ENCODE measurements at regions not wholly inside any gene's neighbourhood (a gene's known extent, or its start where the extent isn't known, plus 50 kb on each side); places are given as distances from the start of the nearest gene placed in this dataset.

DNA sequence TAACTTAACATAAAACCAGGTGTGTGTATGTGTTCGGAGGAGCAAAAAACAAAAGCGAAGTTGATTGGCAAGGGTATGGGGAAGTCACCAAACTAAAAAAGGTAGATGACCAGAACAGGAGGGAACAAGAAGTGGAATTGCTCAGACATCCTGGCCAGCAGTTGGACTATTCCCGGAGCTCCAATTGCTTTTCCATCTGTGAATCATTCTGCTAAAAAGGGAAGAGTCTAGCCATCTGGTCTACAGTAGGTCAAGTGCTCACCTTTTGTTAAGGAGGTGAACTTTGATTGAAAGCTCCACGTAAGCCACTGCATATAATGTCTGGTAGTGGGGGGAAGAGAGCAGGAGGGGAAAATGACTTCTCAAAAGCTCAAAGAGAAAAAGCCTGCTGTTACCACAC is 50.0 kb upstream of the BET1 start:
- no peak for DNase-seq (ENCODE audit: low read depth in 4 of 4, low spot score in 3 of 4)

DNA sequence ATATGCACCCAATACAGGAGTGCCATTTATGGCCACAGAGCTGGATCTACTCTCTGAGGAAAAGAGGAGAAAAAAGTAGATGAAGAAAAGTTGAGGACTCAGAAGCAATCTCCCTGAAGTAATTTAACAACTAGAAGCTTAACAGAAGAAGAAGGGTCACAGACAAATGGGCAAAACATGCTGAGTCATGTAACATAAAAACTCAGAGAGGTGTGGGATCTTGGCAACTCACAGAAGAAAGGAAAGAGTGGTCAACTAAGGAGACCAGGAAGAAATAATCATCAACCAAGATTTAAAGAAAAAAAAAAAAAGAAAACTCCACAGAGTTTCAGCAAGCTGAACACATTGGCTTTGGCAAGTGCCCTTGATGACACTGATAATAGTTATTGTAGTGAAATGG is 51.8 kb upstream of the BET1 start:
- no peak for DNase-seq (ENCODE audit: low read depth in 4 of 4, low spot score in 3 of 4)

DNA sequence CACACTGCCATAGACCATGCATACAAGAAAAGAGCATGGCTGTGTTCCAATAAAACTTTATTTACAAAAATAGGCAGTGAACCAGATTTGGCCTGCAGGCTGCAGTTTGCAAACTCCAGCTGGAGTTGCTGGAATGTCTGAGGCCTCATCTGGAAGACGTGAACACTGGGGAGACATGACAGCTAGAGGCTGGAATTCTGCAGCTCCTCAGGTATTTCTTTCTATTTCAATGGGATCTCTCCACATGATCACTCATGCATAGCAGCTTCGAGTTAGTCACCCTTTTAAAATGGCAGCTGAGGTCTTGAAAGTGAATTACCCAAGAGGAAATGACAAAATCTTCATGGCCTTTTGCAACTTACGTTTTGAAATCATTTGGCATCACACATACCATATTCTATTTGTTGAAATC is 52.6 kb upstream of the BET1 start:
- no peak for DNase-seq (ENCODE audit: low read depth in 4 of 4, low spot score in 3 of 4)

DNA sequence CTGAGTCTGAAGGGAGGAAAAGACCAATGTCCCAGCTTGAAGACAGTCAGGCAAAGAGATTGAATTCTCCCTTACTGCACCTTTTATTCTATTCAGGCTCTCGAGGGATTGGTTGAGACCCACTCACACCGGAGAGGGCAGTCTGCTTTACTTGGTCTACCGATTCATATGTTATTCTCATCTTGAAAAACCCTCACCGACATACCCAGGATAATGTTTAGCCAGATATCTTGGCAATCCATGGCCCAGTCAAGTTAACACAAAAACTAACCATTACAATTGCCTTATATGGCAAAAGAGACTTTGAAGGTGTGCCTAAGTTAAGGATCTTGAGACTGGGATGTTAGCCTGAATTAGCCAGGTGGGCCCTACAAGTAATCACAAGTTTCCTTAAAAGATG is 53.8 kb upstream of the BET1 start:
- DNase-seq (ENCODE audit: low read depth in 4 of 4, low spot score in 3 of 4) = no peak

GRCh38 chr7:94059746-94060145 is 55.6 kb upstream of the BET1 start:
- no peak for DNase-seq (ENCODE audit: low read depth in 4 of 4, low spot score in 3 of 4)

GRCh38 chr7:94060752-94061151 is 56.6 kb upstream of the BET1 start:
- peak; percentile 25 to 82 (median 46) for DNase-seq (ENCODE audit: low read depth in 4 of 4, low spot score in 3 of 4)

DNA sequence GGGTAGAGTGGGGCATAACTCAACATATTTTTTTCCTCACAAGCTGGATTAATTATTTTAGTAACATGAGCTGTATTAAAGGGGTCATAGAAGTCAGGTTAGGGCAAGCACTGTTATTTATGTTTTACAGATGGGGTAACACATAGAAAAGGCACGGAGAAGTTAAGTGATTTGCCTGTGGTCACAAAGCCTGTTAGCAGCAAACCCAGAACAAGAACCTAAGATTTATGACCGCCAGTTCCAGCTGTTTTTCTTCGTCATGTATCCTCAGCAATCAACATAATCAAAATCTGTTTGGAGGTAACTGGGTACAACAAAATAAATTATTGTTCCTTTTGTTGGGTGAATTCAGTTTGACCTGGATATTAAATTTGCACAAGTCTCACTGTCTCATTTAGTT is 57.2 kb upstream of the BET1 start:
- DNase-seq (ENCODE audit: low read depth in 4 of 4, low spot score in 3 of 4) = no peak

- no peak for DNase-seq (ENCODE audit: low read depth in 4 of 4, low spot score in 3 of 4)
These were observed 58.2 kb upstream of the BET1 start for GRCh38 chr7:94062372-94062771.

DNA sequence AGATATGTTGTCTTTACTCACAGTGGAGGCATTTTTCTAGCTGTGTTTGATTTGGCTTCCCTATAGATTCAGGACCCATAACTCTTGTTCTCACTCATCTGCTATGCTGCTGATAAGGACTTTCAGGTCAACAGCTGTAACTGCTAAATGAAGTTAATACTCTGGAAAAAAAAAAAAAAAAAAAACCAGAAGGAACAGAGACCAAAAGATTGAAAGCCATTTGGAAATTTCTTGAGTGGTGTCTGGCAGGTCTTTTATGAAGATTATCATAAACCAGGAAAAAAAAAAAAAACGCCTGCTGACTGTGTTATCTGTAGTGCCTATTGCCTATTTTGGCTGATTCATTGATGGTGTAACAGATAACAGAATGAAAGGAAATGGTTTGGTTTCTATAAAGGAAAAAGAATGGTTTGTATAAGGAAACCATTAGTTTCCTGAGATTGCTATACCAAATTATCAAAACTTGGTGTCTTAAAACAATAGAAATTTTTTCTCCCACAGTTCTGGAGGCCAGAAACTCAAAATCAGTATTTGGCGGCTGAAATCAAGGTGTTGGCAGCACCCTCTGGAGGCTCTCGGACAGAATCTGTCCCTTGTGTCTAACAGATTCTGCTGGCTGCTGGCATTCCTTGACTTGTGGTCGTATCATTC is 60.5 kb upstream of the BET1 start:
- no peak for DNase-seq (ENCODE audit: low read depth in 4 of 4, low spot score in 3 of 4)

DNA sequence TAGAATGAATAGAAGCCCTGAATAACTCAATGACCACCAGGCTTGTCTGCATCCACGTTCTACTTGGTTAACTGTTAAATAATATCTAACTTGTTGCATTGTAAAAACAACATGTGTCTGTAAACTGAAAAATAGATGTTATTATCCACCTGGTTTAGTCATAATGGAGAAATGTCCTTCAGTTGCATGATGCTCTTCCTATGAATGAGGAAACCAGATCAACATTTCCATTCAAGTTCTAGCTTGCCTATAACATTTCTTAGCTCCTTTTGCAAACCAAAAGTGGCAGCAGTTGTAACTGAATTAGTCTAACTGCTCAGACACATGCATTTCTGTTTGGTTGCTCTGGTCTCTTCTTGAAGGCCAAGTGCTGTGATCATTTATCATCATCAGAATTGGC is 62.9 kb upstream of the BET1 start:
- no peak for DNase-seq (ENCODE audit: low read depth in 4 of 4, low spot score in 3 of 4)

- DNase-seq (ENCODE audit: low read depth in 4 of 4, low spot score in 3 of 4) = no peak
These were observed 63.4 kb upstream of the BET1 start for GRCh38 chr7:94067506-94067905.

DNA sequence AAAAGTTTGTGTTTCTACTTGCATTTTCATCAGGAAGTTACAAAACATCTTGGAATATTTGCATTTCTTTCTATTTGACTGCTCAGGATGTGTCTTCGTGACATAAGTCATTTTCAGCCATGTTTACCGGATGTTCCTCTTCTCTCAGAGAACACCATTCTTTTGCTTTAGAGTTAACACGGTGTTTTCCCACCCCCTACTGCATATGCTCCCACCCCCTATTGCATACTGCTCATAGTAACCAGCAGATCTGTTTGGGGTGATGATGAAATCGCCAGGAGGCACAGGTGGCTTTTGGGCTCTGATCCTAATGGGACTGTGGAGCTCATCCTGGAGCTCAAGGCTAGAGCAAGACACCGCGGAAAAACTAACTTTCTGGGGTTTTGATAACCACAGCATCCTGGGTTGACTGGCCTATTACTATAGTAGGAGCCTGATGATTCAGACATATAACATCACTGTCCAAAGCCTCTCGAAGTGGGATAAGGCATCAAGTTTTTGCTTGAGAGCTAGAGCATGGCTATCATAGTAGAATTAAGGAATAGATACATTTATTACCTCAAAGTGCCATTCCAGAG is 65.1 kb upstream of the BET1 start:
- DNase-seq (ENCODE audit: low read depth in 4 of 4, low spot score in 3 of 4) = no peak

GRCh38 chr7:94080551-94080950 is 76.4 kb upstream of the BET1 start:
- DNase-seq (ENCODE audit: low read depth in 4 of 4, low spot score in 3 of 4) = no peak

DNA sequence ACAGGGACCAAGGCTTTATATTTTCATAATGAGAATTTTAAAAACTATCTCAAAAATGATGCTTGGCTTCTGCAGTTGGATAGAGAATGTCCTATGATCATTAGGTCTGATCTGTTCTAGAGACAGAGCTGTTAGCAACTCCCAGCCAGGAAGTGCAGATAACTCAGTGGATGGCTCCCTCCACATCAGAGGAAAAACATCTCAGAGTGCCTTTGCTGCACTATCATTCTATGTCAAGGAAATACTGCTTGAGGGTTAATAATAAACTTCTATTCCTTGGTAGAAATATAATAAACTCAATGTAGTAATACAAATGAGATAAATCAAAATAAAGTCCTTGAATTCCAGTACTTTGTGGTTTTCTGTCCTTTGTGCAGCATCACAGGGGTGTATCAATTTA is 78.0 kb upstream of the BET1 start:
- no peak for DNase-seq (ENCODE audit: low read depth in 4 of 4, low spot score in 3 of 4)

DNA sequence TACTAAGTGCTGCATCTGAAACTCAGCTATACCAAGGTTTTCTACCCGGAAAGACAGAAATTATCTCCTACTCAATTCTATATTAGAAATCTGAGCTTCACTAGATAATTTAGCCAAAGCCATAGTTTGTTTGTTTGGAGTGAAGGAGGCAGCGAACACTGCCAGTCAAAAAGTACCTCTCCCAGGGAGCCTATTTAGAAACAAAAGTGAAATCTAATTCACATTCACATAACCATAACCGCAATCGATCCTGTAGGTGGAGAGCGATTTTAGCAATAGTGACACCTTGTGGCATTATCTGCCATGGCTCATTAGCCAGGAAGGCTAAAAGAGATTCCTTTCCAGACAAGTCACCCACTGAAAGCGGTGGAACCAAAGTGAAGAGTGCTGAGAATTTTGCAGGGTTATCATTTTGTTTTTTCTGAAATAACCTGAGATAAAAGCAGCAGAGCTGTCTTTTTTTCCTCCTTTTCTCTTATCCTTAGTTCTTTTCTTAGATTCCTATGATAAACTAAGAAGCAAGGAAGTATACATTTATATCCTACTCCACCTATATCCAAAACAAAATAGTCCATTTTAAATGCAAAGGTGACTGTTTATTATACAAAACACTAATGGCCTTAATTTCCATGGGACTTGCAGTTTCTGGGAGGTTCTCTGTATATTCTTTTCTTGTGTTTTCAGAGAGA is 83.7 kb upstream of the BET1 start:
- peak in 1 of 4 donors; percentile 9 for DNase-seq (ENCODE audit: low read depth in 4 of 4, low spot score in 3 of 4)

DNA sequence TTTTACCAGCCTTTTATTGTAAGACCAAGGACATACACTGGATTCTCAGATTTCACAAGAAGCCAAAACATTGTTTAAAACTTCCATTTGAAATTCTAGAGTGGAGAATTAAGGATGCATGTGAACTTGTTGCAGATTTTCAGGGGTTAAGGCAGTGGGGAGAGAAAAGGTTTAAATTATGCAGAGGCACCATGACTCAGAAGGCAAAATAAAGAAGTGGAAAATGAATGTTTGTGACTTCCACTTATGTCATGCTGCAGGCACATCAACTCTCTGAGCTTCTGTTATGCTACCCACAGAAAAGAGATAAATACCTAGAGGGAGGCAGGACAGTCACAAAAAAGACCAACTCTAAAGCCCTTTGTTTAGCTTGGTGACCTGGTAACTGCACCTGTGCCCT is 84.4 kb upstream of the BET1 start:
- no peak for DNase-seq (ENCODE audit: low read depth in 4 of 4, low spot score in 3 of 4)

DNA sequence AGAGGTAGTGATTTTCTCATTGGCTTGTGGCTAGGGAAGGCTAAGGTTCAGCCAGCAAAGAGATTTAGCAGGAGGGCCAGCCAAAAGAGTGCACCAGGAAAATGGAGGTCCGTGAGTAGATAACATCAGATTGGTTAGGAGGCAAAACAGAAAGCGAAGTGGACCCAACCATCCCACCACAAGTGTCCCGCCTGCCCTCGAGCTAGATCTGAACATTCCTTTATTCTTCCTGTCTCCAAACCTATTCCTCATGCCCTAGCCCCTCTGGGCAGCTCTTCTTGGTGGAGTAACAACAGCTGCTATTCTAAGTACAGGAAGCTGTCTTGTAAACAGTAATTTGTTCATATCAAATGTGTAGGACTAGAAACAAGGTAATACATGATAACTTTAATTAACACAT is 85.7 kb upstream of the BET1 start:
- no peak for DNase-seq (ENCODE audit: low read depth in 4 of 4, low spot score in 3 of 4)

- DNase-seq (ENCODE audit: low read depth in 4 of 4, low spot score in 3 of 4) = no peak
These were observed 88.8 kb upstream of the BET1 start for GRCh38 chr7:94092980-94093379.

GRCh38 chr7:94094298-94094697 is 90.1 kb upstream of the BET1 start:
- no peak for DNase-seq (ENCODE audit: low read depth in 4 of 4, low spot score in 3 of 4)

DNA sequence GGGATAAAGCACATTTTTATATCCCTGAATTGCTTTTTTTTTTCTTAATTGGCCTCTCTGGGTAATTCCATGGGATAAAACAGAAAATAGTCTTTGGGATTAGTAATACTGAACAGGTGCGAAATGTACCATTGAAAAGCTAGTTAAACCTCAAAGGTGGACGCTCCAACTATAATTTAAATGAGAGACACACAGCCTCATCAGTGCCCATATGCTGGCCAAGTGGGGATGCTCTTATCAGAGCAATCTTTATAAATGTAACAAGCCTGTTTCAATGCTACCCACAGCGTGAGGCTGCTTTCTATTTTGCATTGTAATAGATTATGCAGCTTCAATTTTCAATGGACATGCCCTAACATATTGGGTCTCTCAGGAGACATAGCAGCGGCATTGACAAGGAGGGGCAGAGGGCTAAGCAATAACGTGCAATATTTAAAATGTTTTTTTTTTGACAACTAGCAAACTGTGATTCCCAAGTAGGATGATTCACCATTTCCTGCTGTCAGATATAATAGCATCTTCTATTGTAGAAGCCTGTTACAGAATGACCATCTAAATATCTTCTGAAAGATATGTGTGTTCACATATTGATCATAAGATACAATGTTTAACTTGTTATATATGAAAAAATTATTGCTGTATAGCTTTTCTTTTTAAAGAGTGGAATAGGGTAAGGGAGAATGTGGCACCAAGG is 91.3 kb upstream of the BET1 start:
- DNase-seq (ENCODE audit: low read depth in 4 of 4, low spot score in 3 of 4) = no peak

GRCh38 chr7:94099679-94100078 is 95.5 kb upstream of the BET1 start:
- DNase-seq (ENCODE audit: low read depth in 4 of 4, low spot score in 3 of 4) = no peak

All from left renal pelvis (tissue), 4 donors.